Large intestine (tissue), 3 donors: ENCODE measurements at regions not wholly inside any gene's neighbourhood (a gene's known extent, or its start where the extent isn't known, plus 50 kb on each side); places are given as distances from the start of the nearest gene placed in this dataset.
"Not testable (repeated sequence)": the region's sequence is repeated elsewhere in the genome, so short reads cannot be mapped to it uniquely, and the experiment has no call there.

Experiments
- DNase-seq, 2 donors: peaks; one replicate each; pipeline versions ENCODE4 v3.0.0 to v3.0.0-alpha.2; 2013
- H3K27ac ChIP-seq: one replicate; pipeline ENCODE4 v1.5.1; 2013; ENCODE audit warnings: low read length
- H3K27me3 ChIP-seq: 2 replicates; pipeline ENCODE4 v1.6.1; 2013; ENCODE audit warnings: low read length; ENCODE audit not compliant: control insufficient read depth, insufficient read depth
- H3K36me3 ChIP-seq: 2 replicates; pipeline ENCODE4 v1.6.1; 2013; ENCODE audit warnings: low read length; ENCODE audit not compliant: control insufficient read depth, insufficient read depth
- H3K4me1 ChIP-seq: one replicate; pipeline ENCODE4 v1.6.1; 2013; ENCODE audit warnings: low read length; ENCODE audit not compliant: control insufficient read depth, insufficient read depth
- H3K4me3 ChIP-seq: one replicate; pipeline ENCODE4 v1.5.1; 2013; ENCODE audit warnings: low read length
- H3K9me3 ChIP-seq: one replicate; pipeline ENCODE4 v1.6.1; 2013; ENCODE audit warnings: mild to moderate bottlenecking, low read depth, low read length, moderate library complexity; ENCODE audit not compliant: control insufficient read depth
- WGBS: methylation state at CpG from one replicate; pipeline ENCODE4 v1.1.5; 2013; ENCODE audit warnings: low lambda C conversion rate; ENCODE audit not compliant: insufficient coverage; 5-methylcytosine and 5-hydroxymethylcytosine counted together

GRCh38 chr1:101479945-101480344 lies 243.1 kb downstream of the S1PR1 start:
- Histone ChIP-seq H3K9me3 (no peaks in the 10 kb centered on the region), H3K4me3 (no peak overlapping the region), H3K4me1 (no peaks in the 10 kb centered on the region), H3K36me3 (no peaks in the 10 kb centered on the region), H3K27ac (no peak overlapping the region), H3K27me3 (no peaks in the 10 kb centered on the region)
- DNase-seq, result no peak

- H3K27me3 ChIP-seq, result no peaks in the 10 kb centered on the region
- H3K9me3 ChIP-seq, result no peaks in the 10 kb centered on the region
- no peaks in the 10 kb centered on the region for H3K36me3 ChIP-seq
- no CpG with 5 or more reads among the region's 4 CpGs for WGBS
- no peak overlapping the region for H3K4me3 ChIP-seq
- no peaks in the 10 kb centered on the region for H3K4me1 ChIP-seq
- DNase-seq, result no peak
- H3K27ac ChIP-seq, result no peak overlapping the region
Measured at GRCh38 chr1:101482306-101482705, 245.5 kb downstream of the S1PR1 start.

- Histone ChIP-seq H3K27ac (no peak overlapping the region), H3K4me3 (no peak overlapping the region), H3K4me1 (no peaks in the 10 kb centered on the region), H3K9me3 (no peaks in the 10 kb centered on the region), H3K27me3 (no peaks in the 10 kb centered on the region), H3K36me3 (no peaks in the 10 kb centered on the region)
- 55% methylated on average over 4 of the region's 5 CpGs for WGBS
- peak in 1 of 2 donors; percentile 20 for DNase-seq
Measured at GRCh38 chr1:101483982-101484688, 247.3 kb downstream of the S1PR1 start.

- peak; percentile 22 to 23 for DNase-seq
- Histone ChIP-seq H3K4me3 (no peak overlapping the region), H3K36me3 (no peaks in the 10 kb centered on the region), H3K4me1 (no peaks in the 10 kb centered on the region), H3K27ac (no peak overlapping the region), H3K9me3 (no peaks in the 10 kb centered on the region), H3K27me3 (no peaks in the 10 kb centered on the region)
- 63% methylated on average over 1 of the region's 2 CpGs for WGBS
Measured at GRCh38 chr1:101484689-101485338, 248.0 kb downstream of the S1PR1 start.

- Histone ChIP-seq H3K4me3 (no peak overlapping the region), H3K4me1 (no peaks in the 10 kb centered on the region), H3K27ac (no peak overlapping the region), H3K27me3 (no peaks in the 10 kb centered on the region), H3K36me3 (no peaks in the 10 kb centered on the region), H3K9me3 (no peaks in the 10 kb centered on the region)
- no CpG with 5 or more reads among the region's 1 CpG for WGBS
- no peak for DNase-seq
Measured at GRCh38 chr1:101485712-101486111, 248.9 kb downstream of the S1PR1 start.

- not testable (repeated sequence) for DNase-seq, H3K36me3 ChIP-seq, H3K27ac ChIP-seq, H3K4me1 ChIP-seq, H3K27me3 ChIP-seq, H3K4me3 ChIP-seq, H3K9me3 ChIP-seq
- WGBS, result no CpG with 5 or more reads among the region's 1 CpG
Measured at GRCh38 chr1:101492144-101492543, 255.3 kb downstream of the S1PR1 start.

GRCh38 chr1:101493920-101494319 lies 257.1 kb downstream of the S1PR1 start:
- WGBS, result no CpG with 5 or more reads among the region's 3 CpGs
- DNase-seq, H3K4me3 ChIP-seq: not testable (repeated sequence)

GRCh38 chr1:101496109-101496508 lies 259.3 kb downstream of the S1PR1 start:
- no peak overlapping the region for H3K4me3 ChIP-seq
- H3K27ac ChIP-seq, result no peak overlapping the region
- no peaks in the 10 kb centered on the region for H3K9me3 ChIP-seq
- H3K4me1 ChIP-seq, result no peaks in the 10 kb centered on the region
- no peaks in the 10 kb centered on the region for H3K36me3 ChIP-seq
- DNase-seq, result no peak
- no CpG with 5 or more reads among the region's 2 CpGs for WGBS
- no peaks in the 10 kb centered on the region for H3K27me3 ChIP-seq

More at GRCh38 chr1:101493920-101494319, 257.1 kb downstream of the S1PR1 start:
- H3K27ac ChIP-seq, H3K9me3 ChIP-seq, H3K4me1 ChIP-seq, H3K27me3 ChIP-seq, H3K36me3 ChIP-seq: not testable (repeated sequence)

- Histone ChIP-seq H3K27ac (no peak overlapping the region), H3K9me3 (no peaks in the 10 kb centered on the region), H3K4me1 (no peaks in the 10 kb centered on the region), H3K4me3 (no peak overlapping the region), H3K27me3 (no peaks in the 10 kb centered on the region), H3K36me3 (no peaks in the 10 kb centered on the region)
- DNase-seq, result no peak
- 100% methylated on average over 1 of the region's 2 CpGs for WGBS
Measured at GRCh38 chr1:101497881-101498559, 261.2 kb downstream of the S1PR1 start.

- 100% methylated on average over 2 of the region's 2 CpGs for WGBS
- H3K27me3 ChIP-seq, H3K27ac ChIP-seq, H3K4me1 ChIP-seq, DNase-seq, H3K4me3 ChIP-seq, H3K9me3 ChIP-seq, H3K36me3 ChIP-seq: not testable (repeated sequence)
Measured at GRCh38 chr1:101504106-101504505, 267.3 kb downstream of the S1PR1 start.
